ENCODE measurements at regions not wholly inside any gene's neighbourhood (a gene's known extent, or its start where the extent isn't known, plus 50 kb on each side); places are given as distances from the start of the nearest gene placed in this dataset.
"Not testable (repeated sequence)": the region's sequence is repeated elsewhere in the genome, so short reads cannot be mapped to it uniquely, and the experiment has no call there.

DNA sequence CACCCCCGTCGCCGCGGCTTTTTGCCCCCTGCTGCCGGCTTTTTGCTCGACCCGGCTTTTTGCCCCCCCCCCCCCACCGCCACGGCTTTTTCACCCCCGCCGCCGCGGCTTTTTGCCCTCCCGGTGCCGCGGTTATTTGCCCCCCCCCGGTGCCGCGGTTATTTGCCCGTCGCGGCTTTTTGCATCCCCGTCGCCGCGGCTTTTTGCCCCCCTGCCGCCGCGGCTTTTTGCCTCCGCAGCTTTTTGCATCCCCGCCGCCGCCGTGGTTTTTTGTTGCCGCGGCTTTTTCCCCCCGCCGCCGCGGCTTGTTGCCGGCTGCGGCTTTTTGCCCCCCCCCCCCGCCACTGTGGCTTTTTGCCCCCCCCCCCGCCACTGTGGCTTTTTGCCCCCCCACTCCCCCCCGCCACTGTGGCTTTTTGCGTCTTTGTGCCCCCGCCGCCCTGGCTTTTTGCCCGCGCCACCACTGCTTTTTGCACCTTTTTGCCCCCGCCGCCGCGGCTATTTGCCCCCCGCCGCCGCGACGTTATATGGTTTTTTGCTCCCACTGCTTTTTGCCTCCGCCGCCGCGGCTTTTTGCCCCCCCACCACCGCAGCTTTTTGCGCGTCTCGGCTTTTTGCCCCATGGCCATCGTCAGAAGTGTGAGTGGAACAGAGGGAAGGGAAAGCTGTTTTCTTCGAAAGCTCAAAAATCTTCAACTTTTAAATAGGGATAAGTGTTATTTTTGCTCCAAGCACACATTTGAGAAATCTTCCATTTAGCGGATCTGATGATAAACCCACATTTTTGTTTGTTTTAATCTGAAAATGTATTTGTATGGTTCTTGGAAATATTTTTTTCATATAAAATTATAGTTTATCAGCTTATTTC lies 2787.6 kb downstream of the RPIA start:
- ATAC-seq (ENCODE audit: poor library complexity); intact Hi-C loops (cut with DNase I): not testable (repeated sequence)
- peak; percentile 45 for DNase-seq

DNA sequence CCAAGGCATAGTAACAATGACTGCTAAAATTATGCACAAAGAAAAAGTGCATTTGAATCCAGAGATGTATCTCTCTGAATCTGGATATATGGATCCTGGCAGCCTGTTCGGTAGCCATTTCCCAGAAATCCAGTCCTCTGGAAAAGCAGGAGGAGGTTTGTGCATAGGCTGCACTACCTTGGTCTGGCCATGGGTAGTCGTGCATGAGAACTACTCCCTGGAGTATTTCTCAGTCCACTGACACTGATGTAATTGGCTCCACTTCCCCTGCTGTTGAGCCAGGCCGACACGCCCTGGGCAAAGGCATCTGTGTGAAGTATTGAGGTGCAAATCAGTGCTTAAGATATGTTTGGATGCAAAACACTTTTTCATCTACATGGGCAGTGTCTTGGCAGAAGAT lies 2793.8 kb downstream of the RPIA start:
- ATAC-seq (ENCODE audit: poor library complexity); intact Hi-C loops (cut with DNase I); DNase-seq: not testable (repeated sequence)

DNA sequence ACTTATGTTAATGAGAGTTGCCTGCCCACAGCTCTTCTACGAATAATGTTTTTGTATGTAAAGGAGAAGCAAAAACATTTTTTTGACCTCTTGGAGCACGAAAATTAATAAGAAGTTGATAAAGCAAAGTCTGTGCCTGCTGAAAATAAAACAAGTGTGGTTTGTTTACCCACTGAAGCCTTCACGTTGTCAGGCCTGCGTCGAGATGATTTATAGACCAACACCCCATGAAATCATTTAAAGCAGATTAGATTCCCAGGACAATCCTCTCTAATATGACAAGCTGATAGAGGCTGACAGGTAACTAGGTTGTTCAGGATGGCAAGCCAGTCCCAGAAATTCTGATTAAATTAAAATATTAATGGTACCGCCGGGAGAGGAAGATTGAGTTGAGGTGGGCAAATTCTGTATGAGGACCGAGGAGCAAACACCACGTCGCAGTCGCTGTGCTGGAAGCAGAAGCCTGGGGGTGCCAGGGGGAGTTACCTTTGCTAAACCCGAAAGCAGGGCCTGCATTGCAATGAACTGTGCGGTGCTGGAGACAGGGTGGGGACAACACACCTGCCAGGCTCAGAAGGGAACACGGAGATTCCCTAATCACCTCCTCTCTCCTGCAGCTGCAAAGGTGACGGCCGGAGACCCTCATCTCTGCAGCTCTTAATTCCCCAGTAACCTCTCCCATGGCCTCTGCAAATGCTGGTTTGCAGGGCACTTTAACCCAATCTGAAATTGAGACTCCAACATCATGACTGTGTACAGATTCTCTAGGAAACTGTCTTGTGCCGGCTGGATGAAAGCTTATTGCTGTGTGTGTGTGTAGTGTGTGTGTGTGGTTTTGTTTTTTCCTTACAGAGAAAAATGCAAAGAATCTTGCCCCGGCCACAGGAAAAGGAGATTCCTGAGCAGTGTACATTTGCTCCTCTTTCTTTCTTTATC lies 2805.9 kb downstream of the RPIA start:
- DNase-seq; intact Hi-C loops (cut with DNase I): not testable (repeated sequence)
- ATAC-seq (ENCODE audit: poor library complexity) = peak; percentile 18

DNA sequence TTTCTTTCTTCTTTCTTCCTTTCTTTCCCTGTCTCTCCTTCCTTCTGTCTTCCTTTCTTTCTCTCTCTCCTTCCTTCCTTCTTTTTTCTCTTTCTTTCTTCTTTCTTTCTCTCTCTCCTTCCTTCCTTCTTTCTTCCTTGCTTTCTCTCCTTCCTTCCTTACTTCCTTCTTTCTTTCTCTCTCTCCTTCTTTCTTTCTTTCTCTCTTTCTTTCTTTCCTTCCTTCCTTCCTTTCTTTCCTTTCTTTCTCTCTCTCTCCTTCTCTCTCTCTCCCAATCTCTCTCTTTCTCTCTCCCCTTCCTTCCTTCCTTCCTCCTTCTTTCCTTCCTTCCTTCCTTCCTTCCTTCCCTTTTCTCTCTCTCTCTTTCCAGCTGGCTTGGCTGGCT lies 2806.6 kb downstream of the RPIA start:
- DNase-seq; intact Hi-C loops (cut with DNase I); ATAC-seq (ENCODE audit: poor library complexity): not testable (repeated sequence)

DNA sequence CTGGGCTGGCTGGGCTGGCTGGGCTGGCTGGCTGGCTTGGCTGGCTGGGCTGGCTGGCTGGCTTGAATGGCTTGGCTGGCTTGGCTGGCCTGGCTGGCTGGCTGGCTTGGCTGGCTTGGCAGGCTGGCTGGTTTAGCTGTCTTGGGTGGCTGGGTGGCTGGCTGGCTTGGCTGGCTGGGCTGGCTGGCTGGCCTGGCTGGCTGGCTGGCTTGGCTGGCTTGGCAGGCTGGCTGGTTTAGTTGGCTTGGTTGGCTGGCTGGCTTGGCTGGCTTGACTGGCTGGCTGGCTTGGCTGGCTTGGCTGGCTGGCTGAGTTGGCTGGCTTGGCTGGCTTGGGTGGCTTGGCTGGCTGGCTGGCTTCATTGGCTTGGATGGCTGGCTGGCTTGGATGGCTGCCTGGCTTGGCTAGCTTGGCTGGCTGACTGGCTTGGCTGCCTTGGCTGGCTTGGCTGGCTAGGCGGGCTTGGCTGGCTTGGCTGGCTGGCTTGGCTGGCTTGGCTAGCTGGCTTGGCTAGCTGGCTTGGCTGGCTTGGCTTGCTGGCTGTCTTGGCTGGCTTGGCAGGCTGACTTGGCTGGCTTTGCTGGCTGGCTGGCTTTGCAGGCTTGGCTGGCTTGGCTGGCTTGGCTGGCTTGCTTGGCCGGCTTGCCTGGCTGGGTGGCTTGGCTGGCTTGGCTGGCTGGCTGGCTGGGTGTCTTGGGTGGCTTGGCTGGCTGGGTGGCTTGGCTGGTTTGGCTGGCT lies 2807.2 kb downstream of the RPIA start:
- intact Hi-C loops (cut with DNase I); ATAC-seq (ENCODE audit: poor library complexity): not testable (repeated sequence)
- DNase-seq = peak; percentile 64

DNA sequence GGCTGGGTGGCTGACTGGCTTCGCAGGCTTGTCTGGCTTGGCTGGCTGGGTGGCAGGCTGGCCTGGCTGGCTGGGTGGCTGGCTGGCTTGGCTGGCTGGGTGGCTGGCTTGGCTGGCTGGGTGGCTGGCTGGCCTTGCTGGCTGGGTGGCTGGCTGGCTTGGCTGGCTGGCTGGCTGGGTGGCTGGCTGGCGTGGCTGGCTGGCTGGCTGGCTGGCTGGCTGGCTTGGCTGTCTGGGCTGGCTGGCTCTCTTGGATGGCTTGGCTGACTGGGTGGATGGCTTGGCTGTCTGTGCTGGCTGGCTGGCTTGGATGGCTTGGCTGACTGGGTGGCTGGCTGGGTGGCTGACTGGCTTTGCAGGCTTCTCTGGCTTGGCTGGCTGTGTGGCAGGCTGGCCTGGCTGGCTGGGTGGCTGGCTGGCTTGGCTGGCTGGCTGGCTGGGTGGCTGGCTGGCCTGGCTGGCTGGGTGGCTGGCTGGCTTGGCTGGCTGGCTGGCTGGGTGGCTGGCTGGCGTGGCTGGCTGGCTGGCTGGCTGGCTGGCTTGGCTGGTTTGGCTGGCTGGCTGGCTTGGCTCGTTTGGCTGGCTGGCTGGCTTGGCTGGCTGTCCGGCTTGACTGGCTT lies 2808.1 kb downstream of the RPIA start:
- intact Hi-C loops (cut with DNase I); ATAC-seq (ENCODE audit: poor library complexity): not testable (repeated sequence)
- DNase-seq = peak; percentile 42

DNA sequence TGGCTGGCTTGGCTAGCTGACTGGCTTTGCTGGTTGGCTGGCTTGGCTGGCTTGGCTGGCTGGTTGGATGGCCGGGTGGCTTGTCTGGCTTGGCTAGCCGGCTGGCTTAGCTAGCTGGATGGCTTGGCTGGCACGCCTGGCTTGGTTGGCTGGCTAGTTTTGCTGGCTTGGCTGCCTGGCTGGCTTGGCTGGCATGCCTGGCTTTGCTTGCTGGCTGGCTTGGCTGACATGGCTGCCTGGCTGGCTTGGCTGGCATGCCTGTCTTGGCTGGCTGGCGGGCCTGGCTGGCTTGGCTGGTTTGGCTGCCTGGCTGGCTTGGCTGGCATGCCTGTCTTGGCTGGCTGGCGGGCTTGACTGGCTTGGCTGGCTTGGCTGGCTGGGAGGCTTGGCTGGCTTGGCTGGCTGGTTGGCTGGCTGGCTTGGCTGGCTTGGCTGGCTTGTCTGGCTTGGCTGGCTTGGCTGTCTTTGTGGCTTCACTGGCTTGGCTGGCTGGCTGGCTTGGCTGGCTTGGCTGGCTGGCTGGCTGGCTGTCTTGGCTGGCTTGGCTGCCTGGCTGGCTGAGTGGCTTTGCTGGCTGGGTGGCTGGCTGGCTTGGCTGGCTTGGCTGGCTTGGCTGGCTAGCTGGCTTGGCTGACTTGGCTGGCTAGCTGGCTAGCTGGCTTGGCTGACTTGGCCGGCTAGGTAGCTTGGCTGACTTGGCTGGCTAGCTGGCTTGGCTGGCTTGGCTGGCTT lies 2808.9 kb downstream of the RPIA start:
- ATAC-seq (ENCODE audit: poor library complexity); intact Hi-C loops (cut with DNase I): not testable (repeated sequence)
- peak; percentile 50 for DNase-seq

DNA sequence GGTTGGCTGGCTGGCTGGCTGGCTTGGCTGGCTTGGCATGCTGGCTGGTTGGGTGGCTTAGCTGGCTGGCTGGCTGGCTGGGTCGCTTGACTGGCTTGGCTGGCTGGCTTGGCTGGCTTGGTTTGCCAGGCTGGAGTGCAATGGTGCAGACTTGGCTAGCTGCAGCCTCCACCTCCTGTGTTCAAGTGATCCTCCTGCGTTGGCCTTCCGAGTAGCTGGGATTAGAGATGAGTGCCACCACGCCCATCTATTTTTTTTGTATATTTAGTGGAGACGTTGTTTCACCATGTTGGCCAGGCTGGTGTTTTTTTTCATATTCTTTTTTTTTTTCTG lies 2809.5 kb downstream of the RPIA start:
- DNase-seq; intact Hi-C loops (cut with DNase I); ATAC-seq (ENCODE audit: poor library complexity): not testable (repeated sequence)

DNA sequence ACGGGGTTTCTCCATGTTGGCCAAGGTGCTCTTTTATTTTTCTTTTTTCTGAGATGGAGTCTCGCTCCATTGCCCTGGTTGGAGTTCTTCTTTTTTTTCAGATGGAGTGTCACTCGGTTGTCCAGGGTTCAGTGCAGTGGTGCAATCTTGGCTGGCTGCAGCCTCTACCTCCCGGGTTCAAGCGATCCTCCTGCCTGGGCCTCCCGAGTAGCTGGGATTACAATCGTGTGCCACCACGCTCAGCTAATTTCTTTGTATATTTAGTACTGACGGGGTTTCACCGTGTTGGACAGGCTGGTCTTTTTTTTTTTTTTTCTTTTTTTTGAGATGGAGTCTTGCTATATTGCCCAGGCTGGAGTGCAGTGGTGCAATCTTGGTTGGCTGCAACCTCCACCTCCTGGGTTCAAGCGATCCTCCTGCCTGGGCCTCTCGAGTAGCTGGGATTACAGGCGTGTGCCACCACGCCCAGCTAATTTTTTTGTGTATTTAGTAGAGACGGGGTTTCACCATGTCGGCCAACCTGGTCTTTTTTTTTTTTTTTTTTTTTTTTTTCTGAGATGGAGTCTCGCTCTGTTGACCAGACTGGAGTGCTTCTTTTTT lies 2810.1 kb downstream of the RPIA start:
- intact Hi-C loops (cut with DNase I); ATAC-seq (ENCODE audit: poor library complexity); DNase-seq: not testable (repeated sequence)

DNA sequence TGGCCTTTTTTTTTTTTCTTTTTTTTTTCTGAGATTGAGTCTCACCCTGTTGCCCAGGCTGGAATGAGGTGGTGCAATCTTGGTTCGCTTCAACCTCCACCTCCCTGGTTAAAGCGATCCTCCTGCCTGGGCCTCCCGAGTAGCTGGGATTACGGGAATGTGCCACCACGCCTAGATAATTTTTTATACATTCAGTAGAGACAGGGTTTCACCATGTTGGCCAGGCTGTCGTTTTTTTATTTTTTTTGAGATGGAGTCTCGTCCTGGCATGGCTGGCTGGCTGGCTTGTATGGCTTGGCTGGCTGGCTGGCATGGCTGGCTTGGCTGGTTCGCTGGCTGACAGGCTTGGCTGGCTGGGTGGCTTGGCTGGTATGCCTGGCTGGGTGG lies 2812.1 kb downstream of the RPIA start:
- intact Hi-C loops (cut with DNase I); ATAC-seq (ENCODE audit: poor library complexity); DNase-seq: not testable (repeated sequence)

DNA sequence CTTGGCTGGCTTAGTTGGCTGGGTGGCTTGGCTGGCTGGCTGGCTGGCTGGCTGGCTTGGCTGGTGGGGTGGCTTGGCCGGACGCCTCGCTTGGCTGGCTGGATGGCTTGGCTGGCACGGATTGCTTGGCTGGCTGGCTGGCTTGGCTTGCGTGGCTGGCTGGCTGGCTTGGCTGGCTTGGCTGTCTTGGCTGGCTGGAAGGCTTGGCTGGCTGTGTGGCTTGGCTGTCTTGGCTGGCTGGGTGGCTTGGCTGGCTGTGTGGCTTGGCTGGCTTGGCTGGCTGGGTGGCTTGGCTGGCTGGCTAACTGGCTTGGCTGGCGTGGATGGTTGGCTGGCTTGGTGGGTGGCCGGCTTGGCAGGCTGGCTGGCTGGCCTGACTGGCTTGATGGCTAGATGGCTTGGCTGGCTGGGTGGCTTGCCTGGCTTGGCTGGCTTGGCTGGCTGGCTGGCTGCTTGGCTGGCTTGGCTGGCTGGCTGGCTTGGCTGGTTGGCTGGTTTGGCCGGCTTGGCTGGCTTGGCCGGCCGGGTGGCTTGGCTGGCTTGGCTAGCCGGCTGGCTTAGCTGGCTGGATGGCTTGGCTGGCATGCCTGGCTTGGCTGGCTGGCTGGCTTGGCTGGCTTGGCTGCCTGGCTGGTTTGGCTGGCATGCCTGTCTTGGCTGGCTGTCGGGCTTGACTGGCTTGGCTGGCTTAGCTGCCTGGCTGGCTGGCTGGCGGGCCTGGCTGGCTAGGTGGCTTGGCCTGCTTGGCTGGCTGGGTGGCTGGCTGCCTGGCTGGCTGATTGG lies 2812.7 kb downstream of the RPIA start:
- DNase-seq; intact Hi-C loops (cut with DNase I); ATAC-seq (ENCODE audit: poor library complexity): not testable (repeated sequence)

DNA sequence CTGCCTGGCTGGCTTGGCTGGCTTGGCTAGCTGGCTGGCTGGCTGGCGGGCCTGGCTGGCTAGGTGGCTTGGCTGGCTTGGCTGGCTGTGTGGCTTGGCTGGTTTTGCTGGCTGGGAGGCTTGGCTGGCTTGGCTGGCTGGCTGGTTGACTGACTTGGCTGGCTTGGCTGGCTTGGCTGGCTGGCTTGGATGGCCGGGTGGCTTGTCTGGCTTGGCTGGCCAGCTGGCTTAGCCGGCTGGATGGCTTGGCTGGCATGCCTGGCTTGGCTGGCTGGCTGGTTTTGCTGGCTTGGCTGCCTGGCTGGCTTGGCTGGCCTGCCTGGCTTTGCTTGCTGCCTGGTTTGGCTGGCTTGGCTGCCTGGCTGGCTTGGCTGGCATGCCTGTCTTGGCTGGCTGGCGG lies 2817.3 kb downstream of the RPIA start:
- ATAC-seq (ENCODE audit: poor library complexity); DNase-seq; intact Hi-C loops (cut with DNase I): not testable (repeated sequence)

DNA sequence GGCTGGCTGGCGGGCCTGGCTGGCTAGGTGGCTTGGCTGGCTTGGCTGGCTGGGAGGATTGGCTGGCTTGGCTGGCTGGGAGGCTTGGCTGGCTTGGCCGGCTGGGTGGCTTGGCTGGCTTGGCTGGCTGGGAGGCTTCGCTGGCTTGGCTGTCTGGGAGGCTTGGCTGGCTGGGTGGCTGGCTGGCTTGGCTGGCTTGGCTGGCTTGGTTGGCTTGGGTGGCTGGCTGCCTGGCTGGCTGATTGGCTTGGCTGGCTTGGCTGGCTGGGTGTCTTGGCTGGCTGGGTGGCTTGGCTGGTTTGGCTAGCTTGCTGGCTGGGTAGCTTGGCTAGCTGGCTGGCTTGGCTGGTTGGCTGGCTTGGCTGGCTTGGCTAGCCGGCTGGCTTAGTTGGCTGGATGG lies 2817.8 kb downstream of the RPIA start:
- intact Hi-C loops (cut with DNase I); ATAC-seq (ENCODE audit: poor library complexity); DNase-seq: not testable (repeated sequence)

DNA sequence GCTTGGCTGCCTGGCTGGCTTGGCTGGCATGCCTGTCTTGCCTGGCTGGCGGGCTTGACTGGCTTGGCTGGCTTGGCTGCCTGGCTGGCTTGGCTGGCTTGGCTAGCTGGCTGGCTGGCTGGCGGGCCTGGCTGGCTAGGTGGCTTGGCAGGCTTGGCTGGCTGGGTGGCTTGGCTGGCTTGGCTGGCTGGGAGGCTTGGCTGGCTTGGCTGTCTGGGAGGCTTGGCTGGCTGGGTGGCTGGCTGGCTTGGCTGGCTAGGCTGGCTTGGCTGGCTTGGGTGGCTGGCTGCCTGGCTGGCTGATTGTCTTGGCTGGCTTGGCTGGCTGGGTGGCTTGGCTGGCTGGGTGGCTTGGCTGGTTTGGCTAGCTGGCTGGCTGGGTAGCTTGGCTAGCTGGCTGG lies 2819.7 kb downstream of the RPIA start:
- intact Hi-C loops (cut with DNase I); DNase-seq; ATAC-seq (ENCODE audit: poor library complexity): not testable (repeated sequence)

DNA sequence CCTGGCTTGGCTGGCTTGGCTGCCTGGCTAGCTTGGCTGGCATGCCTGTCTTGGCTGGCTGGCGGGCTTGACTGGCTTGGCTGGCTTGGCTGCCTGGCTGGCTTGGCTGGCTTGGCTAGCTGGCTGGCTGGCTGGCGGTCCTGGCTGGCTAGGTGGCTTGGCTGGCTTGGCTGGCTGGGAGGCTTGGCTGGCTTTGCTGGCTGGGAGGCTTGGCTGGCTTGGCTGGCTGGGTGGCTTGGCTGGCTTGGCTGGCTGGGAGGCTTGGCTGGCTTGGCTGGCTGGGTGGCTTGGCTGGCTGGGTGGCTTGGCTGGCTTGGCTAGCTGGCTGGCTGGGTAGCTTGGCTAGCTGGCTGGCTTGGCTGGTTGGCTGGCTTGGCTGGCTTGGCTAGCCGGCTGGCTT lies 2824.5 kb downstream of the RPIA start:
- ATAC-seq (ENCODE audit: poor library complexity); intact Hi-C loops (cut with DNase I); DNase-seq: not testable (repeated sequence)

DNA sequence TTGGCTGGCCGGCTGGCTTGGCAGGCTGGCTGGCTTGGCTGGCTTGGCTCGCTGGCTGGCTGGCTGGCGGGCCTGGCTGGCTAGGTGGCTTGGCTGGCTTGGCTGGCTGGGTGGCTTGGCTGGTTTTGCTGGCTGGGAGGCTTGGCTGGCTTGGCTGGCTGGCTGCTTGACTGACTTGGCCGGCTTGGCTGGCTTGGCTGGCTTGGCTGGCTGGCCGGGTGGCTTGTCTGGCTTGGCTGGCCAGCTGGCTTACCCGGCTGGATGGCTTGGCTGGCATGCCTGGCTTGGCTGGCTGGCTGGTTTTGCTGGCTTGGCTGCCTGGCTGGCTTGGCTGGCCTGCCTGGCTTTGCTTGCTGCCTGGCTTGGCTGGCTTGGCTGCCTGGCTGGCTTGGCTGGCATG lies 2825.2 kb downstream of the RPIA start:
- DNase-seq; intact Hi-C loops (cut with DNase I); ATAC-seq (ENCODE audit: poor library complexity): not testable (repeated sequence)

All from Right ventricle myocardium superior (tissue), 1 donor.